GM19238 (cell line): ENCODE measurements at regions not wholly inside any gene's neighbourhood (a gene's known extent, or its start where the extent isn't known, plus 50 kb on each side); places are given as distances from the start of the nearest gene placed in this dataset.
"Not testable (repeated sequence)": the region's sequence is repeated elsewhere in the genome, so short reads cannot be mapped to it uniquely, and the experiment has no call there.

Experiments
- DNase-seq: peaks from one replicate; pipeline ENCODE4 v3.0.0; 2011; ENCODE audit warnings: low spot score; ENCODE audit not compliant: insufficient read length

GRCh38 chr3:125645616-125646015, 50.3 kb upstream of the OSBPL11 start:
- DNase-seq = no peak

- no peak for DNase-seq
Measured at GRCh38 chr3:125646581-125646980, 51.3 kb upstream of the OSBPL11 start.

- DNase-seq = no peak
Measured at GRCh38 chr3:125647318-125648014, 52.2 kb upstream of the OSBPL11 start.

GRCh38 chr3:125651244-125651643, 55.9 kb upstream of the OSBPL11 start:
- no peak for DNase-seq

- DNase-seq = no peak
Measured at GRCh38 chr3:125652349-125652748, 57.1 kb upstream of the OSBPL11 start.

DNA sequence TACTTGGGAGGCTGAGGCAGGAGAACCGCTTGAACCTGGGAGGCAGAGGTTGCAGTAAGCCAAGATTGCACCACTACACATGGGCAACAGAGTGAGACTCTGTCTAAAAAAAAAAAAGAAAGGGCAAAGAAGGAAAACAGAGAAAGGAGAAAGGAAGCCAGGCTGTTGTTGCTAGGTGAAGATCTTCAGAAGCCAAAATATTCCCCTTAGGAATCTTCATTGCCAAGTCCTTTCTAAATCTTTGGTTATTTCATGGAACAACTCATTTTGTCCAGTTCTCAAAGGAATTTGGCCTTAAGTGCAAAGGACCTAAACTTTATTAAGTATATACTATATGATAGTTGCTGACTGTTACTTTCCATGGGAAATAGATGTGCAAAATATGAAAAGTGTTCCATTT, 59.2 kb upstream of the OSBPL11 start:
- no peak for DNase-seq

- DNase-seq = no peak
Measured at GRCh38 chr3:125662675-125663074, 67.4 kb upstream of the OSBPL11 start.

DNA sequence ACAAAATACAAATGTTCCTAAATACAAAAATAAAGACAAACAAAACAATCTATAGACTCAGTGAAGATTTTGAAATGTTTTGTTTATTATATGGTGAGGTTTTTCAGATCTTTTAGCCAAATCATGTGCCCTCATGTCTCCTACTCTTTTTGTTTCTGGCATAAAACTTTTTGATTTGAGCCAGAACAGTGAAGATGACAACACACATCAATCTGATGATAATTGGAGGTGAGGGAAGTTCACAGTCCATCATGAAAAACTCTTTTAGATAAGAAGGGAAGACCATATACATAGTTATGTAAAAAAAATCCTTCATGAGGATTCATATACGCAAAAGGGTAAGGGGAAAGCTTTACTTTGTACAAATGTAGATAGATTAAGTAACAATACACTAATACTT, 75.1 kb upstream of the OSBPL11 start:
- no peak for DNase-seq

DNA sequence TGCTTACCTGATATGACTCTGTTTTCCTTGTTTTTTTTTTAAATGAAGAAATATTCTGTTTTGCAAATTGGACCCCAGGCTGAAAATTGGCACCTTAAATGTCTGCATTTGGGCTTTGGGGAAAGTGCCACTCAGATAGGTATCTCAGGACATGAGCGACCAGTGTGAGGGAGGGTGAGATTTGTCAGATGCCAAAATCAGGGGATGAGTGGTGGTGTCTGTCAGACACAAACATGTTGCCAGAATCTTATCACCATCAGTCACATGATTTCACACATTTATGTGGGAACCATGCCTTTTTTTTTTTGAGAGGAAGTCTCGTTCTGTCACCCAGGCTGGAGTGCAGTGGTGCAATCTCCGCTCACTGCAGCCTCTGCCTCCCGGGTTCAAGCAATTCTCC, 75.6 kb upstream of the OSBPL11 start:
- no peak for DNase-seq

DNA sequence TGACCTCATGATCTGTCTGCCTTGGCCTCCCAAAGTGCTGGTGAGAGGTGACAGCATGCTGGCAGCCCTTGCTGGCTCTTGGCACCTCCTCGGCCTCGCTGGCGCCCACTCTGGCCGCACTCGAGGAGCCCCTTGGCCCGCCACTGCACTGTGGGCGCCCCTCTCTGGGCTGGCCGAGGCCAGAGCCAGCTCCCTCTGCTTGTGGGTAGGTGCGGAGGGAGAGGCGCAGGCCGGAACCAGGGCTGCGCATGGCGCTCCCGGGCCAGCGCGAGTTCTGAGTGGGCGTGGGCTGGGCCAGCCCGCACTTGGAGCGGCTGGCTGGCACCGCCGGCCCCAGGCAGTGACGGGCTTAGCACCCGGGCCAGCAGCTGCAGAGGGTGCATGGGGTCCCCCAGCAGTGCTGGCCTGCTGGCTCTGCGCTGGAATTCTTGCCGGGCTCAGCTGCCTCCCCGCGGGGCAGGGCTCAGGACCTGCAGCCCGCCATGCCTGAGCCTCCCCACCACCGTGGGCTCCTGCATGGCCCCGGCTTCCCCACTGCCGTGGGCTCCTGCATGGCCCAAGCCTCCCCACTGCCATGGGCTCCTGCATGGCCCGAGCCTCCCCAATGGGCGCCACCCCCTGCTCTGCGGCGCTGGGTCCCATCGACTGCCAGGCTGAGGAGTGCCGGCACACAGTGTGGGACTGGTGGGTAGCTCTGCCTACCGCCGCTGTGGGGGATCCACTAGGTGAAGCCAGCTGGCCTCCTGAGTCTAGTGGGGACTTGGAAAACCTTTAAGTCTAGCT, 76.4 kb upstream of the OSBPL11 start:
- DNase-seq = no peak

DNA sequence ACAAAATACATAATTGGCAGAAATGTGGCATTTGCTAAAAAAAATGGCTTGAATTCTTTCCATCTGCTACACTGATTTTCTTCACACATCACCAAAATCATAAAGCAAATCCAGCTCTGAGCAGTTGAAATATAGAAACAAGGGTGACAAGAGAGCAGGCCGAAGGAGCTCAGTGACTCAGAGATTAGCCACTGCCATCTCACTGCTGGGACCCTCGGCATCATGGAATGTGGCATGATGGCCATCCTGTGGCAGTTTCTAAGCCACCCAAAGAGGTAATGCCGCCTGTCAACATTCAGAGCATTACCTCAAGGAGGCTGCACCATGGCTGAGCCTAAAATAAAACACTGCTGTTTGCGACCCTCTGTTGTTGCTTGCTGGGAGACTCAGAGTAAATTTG, 80.5 kb upstream of the OSBPL11 start:
- DNase-seq = no peak

GRCh38 chr3:125679258-125679657, 84.0 kb upstream of the OSBPL11 start:
- DNase-seq = no peak

- no peak for DNase-seq
Measured at GRCh38 chr3:125681146-125681545, 85.8 kb upstream of the OSBPL11 start.

DNA sequence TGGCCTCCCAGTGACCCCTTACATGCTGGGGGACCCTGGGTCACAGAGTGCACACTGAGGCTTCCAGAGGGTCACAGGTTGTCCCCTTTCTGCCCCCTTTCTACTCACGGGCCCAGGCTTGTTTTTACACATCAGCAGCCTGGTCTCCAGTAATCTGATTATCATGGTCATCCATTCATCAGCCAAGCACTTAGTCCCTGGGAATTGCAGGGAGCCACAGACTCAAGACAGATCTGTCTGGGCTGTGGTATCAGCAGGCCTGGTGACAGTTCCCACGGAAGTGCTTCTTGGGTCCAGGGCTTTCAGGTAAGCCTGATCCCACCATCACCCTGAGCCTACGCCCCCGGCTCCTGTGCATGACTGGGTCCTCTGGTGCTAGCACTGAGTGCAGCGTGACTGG, 86.6 kb upstream of the OSBPL11 start:
- not testable (repeated sequence) for DNase-seq

GRCh38 chr3:125682610-125683009, 87.3 kb upstream of the OSBPL11 start:
- not testable (repeated sequence) for DNase-seq

DNA sequence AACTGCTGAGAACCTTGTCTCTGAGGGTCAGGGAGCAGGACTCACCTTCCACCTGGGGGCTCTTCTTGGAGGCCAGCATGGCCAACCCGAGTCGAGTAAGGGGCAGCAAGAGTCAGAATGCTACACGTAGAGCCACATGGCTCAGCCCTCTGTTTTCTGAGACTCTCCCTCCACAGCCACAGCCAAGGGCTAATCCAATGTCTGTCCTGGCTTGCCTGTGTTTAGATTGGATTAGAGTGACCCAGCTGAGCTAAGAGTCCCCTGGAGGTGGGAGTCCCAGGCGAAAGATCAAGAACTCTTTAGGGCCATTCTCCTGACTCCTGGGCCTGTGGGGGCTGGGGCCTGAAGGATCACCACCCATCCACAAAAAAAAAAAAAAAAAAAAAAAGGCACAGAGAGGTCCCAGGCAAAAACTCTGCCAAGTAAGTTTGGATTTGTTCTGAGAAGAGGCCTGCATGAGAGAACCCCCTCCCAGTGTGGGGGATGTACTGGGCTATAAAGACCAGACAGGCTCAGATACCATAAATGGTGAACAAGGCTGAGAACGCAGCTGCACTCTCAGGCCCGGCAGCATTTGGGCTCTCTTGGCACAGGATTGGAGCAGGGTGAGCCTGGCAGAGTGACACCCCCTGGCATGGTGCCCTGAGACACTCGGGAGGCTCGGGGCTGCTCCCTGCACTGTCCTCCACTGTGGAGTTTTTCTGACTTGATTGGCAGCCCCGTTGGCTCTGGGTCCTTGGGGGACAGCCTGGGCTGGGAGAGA, 88.0 kb upstream of the OSBPL11 start:
- DNase-seq = no peak

- DNase-seq = no peak
Measured at GRCh38 chr3:125684199-125684598, 88.9 kb upstream of the OSBPL11 start.

GRCh38 chr3:125685741-125686140, 90.4 kb upstream of the OSBPL11 start:
- not testable (repeated sequence) for DNase-seq

- no peak for DNase-seq
Measured at GRCh38 chr3:125692361-125692760, 97.1 kb upstream of the OSBPL11 start.

DNA sequence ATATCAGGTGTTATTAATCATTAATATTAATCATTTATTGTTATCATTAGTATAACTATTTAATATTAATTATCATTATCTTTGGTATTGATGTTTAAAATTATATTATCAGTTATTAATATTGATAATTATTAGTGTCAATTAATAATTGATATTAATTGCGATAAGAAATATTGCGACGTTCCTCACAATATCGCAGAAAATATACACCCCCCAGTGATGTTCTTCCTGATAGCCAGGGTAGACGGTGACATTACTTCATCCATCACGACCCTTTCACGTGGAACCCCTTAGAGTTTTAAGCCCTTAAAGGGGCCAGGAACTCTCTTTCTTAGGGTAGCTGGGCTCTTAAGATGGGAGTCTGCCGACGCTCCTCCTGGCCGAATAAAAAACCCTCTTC, 98.6 kb upstream of the OSBPL11 start:
- DNase-seq = no peak

DNA sequence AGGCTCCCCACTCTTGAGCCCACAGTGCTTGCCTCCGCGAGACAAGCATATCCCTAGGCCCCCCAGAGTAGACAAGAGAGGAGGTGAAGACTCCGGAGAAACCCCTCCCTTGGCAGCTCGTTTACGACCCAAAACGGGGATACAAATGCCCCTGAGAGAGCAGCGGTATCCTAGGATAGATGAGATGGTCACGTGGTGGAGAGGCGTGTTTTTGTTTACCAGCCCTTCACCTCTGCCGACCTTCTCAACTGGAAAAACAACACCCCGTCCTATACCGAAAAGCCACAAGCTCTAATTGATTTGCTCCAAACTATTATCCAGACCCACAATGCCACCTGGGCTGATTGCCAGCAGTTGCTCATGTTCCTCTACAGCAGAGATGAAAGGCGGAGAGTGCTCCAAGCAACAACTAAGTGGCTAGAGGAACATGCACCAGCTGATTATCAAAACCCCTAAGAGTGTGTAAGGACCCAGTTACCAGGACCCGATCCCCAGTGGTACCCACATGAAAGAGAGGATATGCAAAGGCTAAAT, 99.5 kb upstream of the OSBPL11 start:
- DNase-seq = no peak

GRCh38 chr3:125695688-125696087, 100.4 kb upstream of the OSBPL11 start:
- no peak for DNase-seq
